Kidney (tissue), 13 donors: ENCODE measurements at regions not wholly inside any gene's neighbourhood (a gene's known extent, or its start where the extent isn't known, plus 50 kb on each side); places are given as distances from the start of the nearest gene placed in this dataset.
A peak's percentile ranks its signal among the peaks of the same experiment; 100 is the strongest.

Experiments used
- DNase-seq, 5 donors: peaks; one replicate each; pipeline ENCODE4 v3.0.0-alpha.2; 2013 to 2020
- FAIRE-seq: peaks from 2 replicates; lab custom pipeline; 2012; peaks lifted over from hg19 to GRCh38; lab: Jason Lieb, UNC
- H3K27ac ChIP-seq, 2 donors: one replicate each; pipeline ENCODE4 v1.7.0; 2013; ENCODE audit warnings: low read depth in 2 of 2, low read length in 2 of 2, inconsistent platforms in 1 of 2
- H3K27me3 ChIP-seq: one replicate; pipeline ENCODE4 v1.7.1; 2013; ENCODE audit warnings: low read length, inconsistent platforms; ENCODE audit not compliant: control insufficient read depth, insufficient read depth
- H3K36me3 ChIP-seq, 3 donors: one replicate each; pipeline versions ENCODE4 v1.7.0 to v1.7.1; 2013; ENCODE audit warnings: low read length in 3 of 3, control low read depth in 1 of 3, inconsistent platforms in 1 of 3; ENCODE audit not compliant: insufficient read depth in 3 of 3, control insufficient read depth in 2 of 3
- H3K4me1 ChIP-seq, 3 donors: one replicate each; pipeline versions ENCODE4 v1.7.0 to v1.7.1; 2013; ENCODE audit warnings: low read length in 3 of 3, inconsistent platforms in 1 of 3, low read depth in 1 of 3; ENCODE audit not compliant: control insufficient read depth in 2 of 3, insufficient read depth in 2 of 3
- H3K4me3 ChIP-seq, 3 donors: one replicate each; pipeline versions ENCODE4 v1.7.0 to v1.8.1; 2013; ENCODE audit warnings: low read length in 3 of 3, control low read depth in 1 of 3, inconsistent platforms in 1 of 3
- H3K9ac ChIP-seq, 3 donors: one replicate each; pipeline versions ENCODE4 v1.7.0 to v1.7.1; 2013; ENCODE audit warnings: low read length in 3 of 3, control low read depth in 1 of 3, inconsistent platforms in 1 of 3
- H3K9me3 ChIP-seq, 3 donors: one replicate each; pipeline versions ENCODE4 v1.7.0 to v1.7.1; 2013; ENCODE audit warnings: low read length in 3 of 3, control low read depth in 1 of 3, inconsistent platforms in 1 of 3; ENCODE audit not compliant: control insufficient read depth in 2 of 3, insufficient read depth in 1 of 3
- CTCF ChIP-seq: IDR thresholded peaks from 3 replicates; pipeline ENCODE4 v1.5.1; 2012; ENCODE audit warnings: mild to moderate bottlenecking, moderate library complexity, borderline replicate concordance; ENCODE audit not compliant: insufficient read depth; ENCODE audit errors: extremely low read depth
- intact Hi-C: fragments of 100-400 bp; cut with DNase I; formaldehyde crosslinking; loops from one replicate; pipeline ENCODE4 v1.11.1; 2022
- donor health status: control.
- donor health status: control.
- donor health status: control.
- donor health status: control.
- donor health status: control.
- donor health status: DM: yes; HTN: yes; CAD: no.
- donor health status: Normal renal cell carcinoma (clear cell type).

- FAIRE-seq (no peak), DNase-seq (peak in 2 of 5 donors; percentile 53 to 69)
- Histone ChIP-seq H3K4me1 (no peaks in the 10 kb centered on the region), H3K27ac (no peak overlapping the region), H3K9ac (no peak overlapping the region), H3K27me3 (no peaks in the 10 kb centered on the region), H3K36me3 (no peaks in the 10 kb centered on the region), H3K9me3 (no peaks in the 10 kb centered on the region), H3K4me3 (no peak overlapping the region)
- intact Hi-C loops, result no loop called here
- TF ChIP-seq CTCF, result no peak
Observed at GRCh38 chr1:218667781-218668516, 322.8 kb downstream of the TGFB2 start.

- DNase-seq (no peak), FAIRE-seq (no peak)
- intact Hi-C loops, result no loop called here
Observed at GRCh38 chr1:218669431-218669830, 324.3 kb downstream of the TGFB2 start.

GRCh38 chr1:218670875-218671274 is 325.7 kb downstream of the TGFB2 start:
- no peak for FAIRE-seq
- no peak for TF ChIP-seq CTCF
- Histone ChIP-seq H3K9ac (no peak overlapping the region), H3K9me3 (no peaks in the 10 kb centered on the region), H3K36me3 (no peaks in the 10 kb centered on the region), H3K4me3 (no peak overlapping the region), H3K27ac (no peak overlapping the region), H3K27me3 (no peaks in the 10 kb centered on the region), H3K4me1 (no peaks in the 10 kb centered on the region)
- DNase-seq, result no peak
- intact Hi-C loops, result no loop called here

More at GRCh38 chr1:218669431-218669830, 324.3 kb downstream of the TGFB2 start:
- Histone ChIP-seq H3K4me1 (no peaks in the 10 kb centered on the region), H3K4me3 (no peak overlapping the region), H3K27ac (no peak overlapping the region), H3K36me3 (no peaks in the 10 kb centered on the region), H3K9ac (no peak overlapping the region), H3K27me3 (no peaks in the 10 kb centered on the region), H3K9me3 (no peaks in the 10 kb centered on the region)
- TF ChIP-seq CTCF, result no peak
